ENCODE measurements at regions not wholly inside any gene's neighbourhood (a gene's known extent, or its start where the extent isn't known, plus 50 kb on each side); places are given as distances from the start of the nearest gene placed in this dataset.

GRCh38 chr15:46556010-46556409 is 921.2 kb downstream of the SQOR start:
- Histone ChIP-seq H4K20me1 (ENCODE audit: low read length) (no peaks in the 10 kb centered on the region), H3K36me3 (ENCODE audit: low read depth, low read length) (no peaks in the 10 kb centered on the region), H3K4me1 (ENCODE audit: insufficient read depth, low read length) (no peaks in the 10 kb centered on the region), H3K4me2 (ENCODE audit: low read length) (no peak overlapping the region), H3K4me3 (ENCODE audit: low read length) (no peak overlapping the region), H2AFZ (ENCODE audit: low read length) (no peak overlapping the region), H3K27me3 (ENCODE audit: low read length) (no peaks in the 10 kb centered on the region), H3K9ac (ENCODE audit: low read length) (no peak overlapping the region), H3K79me2 (ENCODE audit: low read length) (no peaks in the 10 kb centered on the region), H3K9me2 (replicated peaks; ENCODE audit: low read length) (no peaks in the 10 kb centered on the region), H3K9me3 (ENCODE audit: low read length) (no peaks in the 10 kb centered on the region), H3F3A (ENCODE audit: low read length, unreplicated experiment) (no peaks in the 10 kb centered on the region), H3K27ac (ENCODE audit: low read length) (no peak overlapping the region)
- ChIA-PET CTCF (no interaction called here), POLR2A (ENCODE audit: unreplicated experiment) (no interaction called here)
- no TSS peak for BruUV-seq (replicated peaks)
- intact Hi-C loops (cut with micrococcal nuclease), result no loop called here
- ATAC-seq (no peak), DNase-seq (no peak)
- TF ChIP-seq EZH2phosphoT487 (IDR thresholded peaks at IDR 0.05; ENCODE audit: borderline replicate concordance, low read length) (no peak), CTCF (conservative IDR thresholded peaks at IDR 0.05; ENCODE audit: low read depth, low read length) (no peak), EZH2 (IDR thresholded peaks at IDR 0.05; ENCODE audit: low read length, unreplicated experiment) (no peak)

- no peaks in the 10 kb centered on the region for H3K36me3 ChIP-seq (ENCODE audit: low read depth, low read length)
- H2AFZ ChIP-seq (ENCODE audit: low read length), result no peak overlapping the region
- ChIA-PET POLR2A (ENCODE audit: unreplicated experiment) (no interaction called here), CTCF (no interaction called here)
- H3K27me3 ChIP-seq (ENCODE audit: low read length), result no peaks in the 10 kb centered on the region
- H3K9me3 ChIP-seq (ENCODE audit: low read length), result no peaks in the 10 kb centered on the region
- H3K27ac ChIP-seq (ENCODE audit: low read length), result no peak overlapping the region
- H4K20me1 ChIP-seq (ENCODE audit: low read length), result no peaks in the 10 kb centered on the region
- intact Hi-C loops (cut with micrococcal nuclease), result no loop called here
- ATAC-seq (no peak), DNase-seq (no peak)
- no TSS peak for BruUV-seq (replicated peaks)
- H3K9me2 ChIP-seq (replicated peaks; ENCODE audit: low read length), result no peaks in the 10 kb centered on the region
- H3K4me1 ChIP-seq (ENCODE audit: insufficient read depth, low read length), result no peaks in the 10 kb centered on the region
- H3F3A ChIP-seq (ENCODE audit: low read length, unreplicated experiment), result no peaks in the 10 kb centered on the region
- no peak overlapping the region for H3K4me3 ChIP-seq (ENCODE audit: low read length)
- TF ChIP-seq EZH2 (IDR thresholded peaks at IDR 0.05; ENCODE audit: low read length, unreplicated experiment), result no peak
- TF ChIP-seq CTCF (conservative IDR thresholded peaks at IDR 0.05; ENCODE audit: low read depth, low read length), result no peak
- no peak for TF ChIP-seq EZH2phosphoT487 (IDR thresholded peaks at IDR 0.05; ENCODE audit: borderline replicate concordance, low read length)
- H3K79me2 ChIP-seq (ENCODE audit: low read length), result no peaks in the 10 kb centered on the region
- no peak overlapping the region for H3K9ac ChIP-seq (ENCODE audit: low read length)
- H3K4me2 ChIP-seq (ENCODE audit: low read length), result no peak overlapping the region
These were observed 921.9 kb downstream of the SQOR start for GRCh38 chr15:46556559-46557379.

- intact Hi-C loops (cut with micrococcal nuclease), result no loop called here
- Histone ChIP-seq H4K20me1 (ENCODE audit: low read length) (no peaks in the 10 kb centered on the region), H3K27me3 (ENCODE audit: low read length) (no peaks in the 10 kb centered on the region), H3F3A (ENCODE audit: low read length, unreplicated experiment) (no peaks in the 10 kb centered on the region), H3K4me3 (ENCODE audit: low read length) (no peak overlapping the region), H2AFZ (ENCODE audit: low read length) (no peak overlapping the region), H3K9ac (ENCODE audit: low read length) (no peak overlapping the region), H3K79me2 (ENCODE audit: low read length) (no peaks in the 10 kb centered on the region), H3K9me3 (ENCODE audit: low read length) (no peaks in the 10 kb centered on the region), H3K9me2 (replicated peaks; ENCODE audit: low read length) (no peaks in the 10 kb centered on the region), H3K4me1 (ENCODE audit: insufficient read depth, low read length) (no peaks in the 10 kb centered on the region), H3K36me3 (ENCODE audit: low read depth, low read length) (no peaks in the 10 kb centered on the region), H3K27ac (ENCODE audit: low read length) (no peak overlapping the region), H3K4me2 (ENCODE audit: low read length) (no peak overlapping the region)
- CTCF ChIA-PET, result no interaction called here
- POLR2A ChIA-PET (ENCODE audit: unreplicated experiment), result no interaction called here
- BruUV-seq (replicated peaks), result no TSS peak
- DNase-seq (no peak), ATAC-seq (no peak)
- TF ChIP-seq EZH2phosphoT487 (IDR thresholded peaks at IDR 0.05; ENCODE audit: borderline replicate concordance, low read length) (no peak), EZH2 (IDR thresholded peaks at IDR 0.05; ENCODE audit: low read length, unreplicated experiment) (no peak), CTCF (conservative IDR thresholded peaks at IDR 0.05; ENCODE audit: low read depth, low read length) (no peak)
These were observed 933.1 kb downstream of the SQOR start for GRCh38 chr15:46567968-46568367.

Data from PC-3 (cell line).